Hepatocyte (in vitro differentiated cells): ENCODE measurements at regions not wholly inside any gene's neighbourhood (a gene's known extent, or its start where the extent isn't known, plus 50 kb on each side); places are given as distances from the start of the nearest gene placed in this dataset.

Source experiments
- CTCF ChIP-seq: fragments of 200-600 bp; sonication (generic); IDR thresholded peaks from 2 replicates; pipeline ENCODE4 v1.5.1; 2016; ENCODE audit warnings: antibody characterized with exemption, mild to moderate bottlenecking; ENCODE audit not compliant: poor library complexity
- EZH2 ChIP-seq: fragments of 200-600 bp; sonication (generic); IDR thresholded peaks from 2 replicates; pipeline ENCODE4 v1.6.1; 2016; ENCODE audit warnings: antibody characterized with exemption, mild to moderate bottlenecking, borderline replicate concordance
- EZH2phosphoT487 ChIP-seq: fragments of 200-600 bp; sonication (generic); IDR thresholded peaks from one replicate; pipeline ENCODE4 v1.6.1; 2018; ENCODE audit warnings: antibody characterized with exemption, mild to moderate bottlenecking, low read depth, moderate library complexity; ENCODE audit not compliant: unreplicated experiment, severe bottlenecking

GRCh38 chr12:98446060-98446459, 69.3 kb upstream of the TMPO start:
- TF ChIP-seq EZH2phosphoT487 (no peak), CTCF (no peak), EZH2 (no peak)
